ENCODE measurements at regions not wholly inside any gene's neighbourhood (a gene's known extent, or its start where the extent isn't known, plus 50 kb on each side); places are given as distances from the start of the nearest gene placed in this dataset.
"Not testable (repeated sequence)": the region's sequence is repeated elsewhere in the genome, so short reads cannot be mapped to it uniquely, and the experiment has no call there.

DNA sequence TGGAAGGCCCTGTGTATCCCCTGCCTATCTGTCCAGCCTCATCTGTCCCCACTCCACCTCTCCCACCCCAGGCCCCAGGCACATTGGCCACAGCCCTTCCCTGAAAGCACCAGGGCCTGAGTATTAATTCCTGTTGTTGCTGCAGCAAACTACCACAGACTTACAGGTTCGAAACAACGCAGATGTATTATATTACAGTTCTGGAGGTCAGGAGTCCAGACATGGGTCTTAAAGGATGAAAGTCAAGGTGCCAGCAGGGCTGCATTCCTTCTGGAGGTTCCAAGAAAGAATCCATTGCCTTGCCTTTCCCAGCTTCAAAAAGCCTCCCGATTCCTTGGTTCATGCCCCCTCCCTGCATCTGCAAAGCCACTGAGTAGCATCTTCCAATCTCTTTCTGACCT is 78.7 kb upstream of the LAPTM4A start:
- no peak for DNase-seq

DNA sequence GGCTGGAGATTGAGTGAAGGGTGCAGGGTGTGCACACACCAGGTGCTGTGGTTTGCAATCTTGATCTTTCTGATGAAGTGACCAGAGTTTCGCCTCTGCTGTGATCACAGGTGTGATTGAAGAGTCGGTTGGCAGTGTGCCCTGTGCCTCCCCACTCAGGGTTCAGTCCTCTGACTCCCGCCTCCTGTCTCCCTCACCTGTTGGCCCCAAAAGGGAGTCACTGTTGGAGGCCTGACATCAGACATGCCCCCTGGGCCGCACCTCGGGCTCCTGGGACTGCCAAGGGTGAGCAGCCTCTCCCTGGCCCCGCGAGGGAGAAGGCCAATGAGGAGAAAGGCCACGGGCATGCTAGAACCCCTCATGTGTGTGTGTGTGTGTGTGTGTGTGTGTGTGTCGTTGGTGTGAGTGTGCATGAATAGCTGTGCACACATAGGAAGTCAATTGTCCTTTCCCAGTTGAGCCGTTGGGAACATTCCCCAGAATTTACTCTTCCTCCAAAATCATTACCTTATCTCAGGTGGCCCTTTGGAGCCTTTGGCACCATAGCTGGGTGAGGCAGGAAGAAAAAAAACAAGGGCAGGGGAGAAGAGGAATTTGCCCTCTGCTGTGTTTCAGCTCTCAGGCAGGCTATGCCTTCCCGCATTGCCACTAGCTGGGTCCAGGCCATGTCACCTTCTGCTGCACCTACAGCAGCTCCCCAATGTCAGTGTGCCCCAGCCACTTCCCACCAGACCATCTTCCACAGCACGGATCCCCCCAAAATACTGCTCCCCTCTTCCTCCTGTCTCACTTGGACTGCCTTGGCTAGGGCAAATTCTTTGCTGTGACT is 78.1 kb upstream of the LAPTM4A start:
- no peak for DNase-seq

DNA sequence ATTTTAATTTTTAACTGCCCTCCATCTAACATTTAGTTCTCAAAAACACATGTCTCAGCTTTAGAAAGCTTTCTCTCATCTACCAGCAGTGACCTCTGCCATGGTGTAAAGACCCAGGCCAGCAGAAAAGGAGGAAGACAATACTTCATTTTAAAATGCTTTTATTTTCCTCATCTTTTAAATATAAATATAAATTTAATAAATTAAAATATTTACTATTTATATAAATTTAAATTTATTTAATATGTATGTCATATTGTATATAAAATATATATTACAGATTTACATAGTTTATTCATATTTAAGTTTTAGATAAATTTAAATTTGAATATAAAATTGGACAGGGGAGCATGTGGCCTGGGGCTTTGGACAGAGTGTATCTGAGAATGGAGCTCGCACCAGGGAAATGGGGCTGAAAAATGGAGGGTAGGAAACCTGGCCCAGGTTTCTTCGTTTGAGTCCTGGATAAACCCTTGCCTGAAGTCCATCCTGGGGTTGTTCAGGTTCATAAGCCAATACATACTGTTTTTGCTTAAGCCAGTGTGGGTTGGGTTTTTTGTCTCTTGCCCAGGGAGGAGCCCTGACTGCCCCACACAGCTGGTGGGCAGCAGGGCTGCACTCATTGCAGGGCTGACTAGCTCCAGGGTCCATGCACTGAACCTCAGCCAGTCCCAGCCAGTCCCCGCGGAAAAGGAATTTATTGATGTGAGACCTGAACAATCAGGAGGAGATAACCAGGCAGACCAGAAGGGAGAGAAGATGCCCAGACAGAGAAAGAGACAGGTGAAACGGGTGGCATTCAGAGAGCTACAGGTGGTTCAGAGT is 77.3 kb upstream of the LAPTM4A start:
- no peak for DNase-seq

DNA sequence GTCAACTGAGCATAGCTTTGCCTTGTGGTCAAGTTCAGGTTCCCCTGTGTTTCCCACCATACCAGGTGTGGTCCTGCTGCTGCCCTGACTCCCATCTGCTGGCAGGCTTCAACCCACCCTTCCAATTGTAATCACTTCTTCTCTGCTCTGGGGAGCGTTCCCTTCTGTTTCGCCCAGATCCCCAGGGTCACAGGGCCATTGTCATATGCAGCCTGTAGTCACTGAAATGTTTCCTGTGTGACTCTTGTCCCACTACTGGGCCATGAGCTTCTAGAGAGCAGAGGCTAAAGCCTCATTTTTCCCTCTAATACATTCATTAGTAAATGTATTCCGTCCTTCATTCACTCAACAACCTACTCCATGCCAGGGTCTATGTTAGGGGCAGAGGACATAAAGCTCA is 75.0 kb upstream of the LAPTM4A start:
- DNase-seq: no peak

DNA sequence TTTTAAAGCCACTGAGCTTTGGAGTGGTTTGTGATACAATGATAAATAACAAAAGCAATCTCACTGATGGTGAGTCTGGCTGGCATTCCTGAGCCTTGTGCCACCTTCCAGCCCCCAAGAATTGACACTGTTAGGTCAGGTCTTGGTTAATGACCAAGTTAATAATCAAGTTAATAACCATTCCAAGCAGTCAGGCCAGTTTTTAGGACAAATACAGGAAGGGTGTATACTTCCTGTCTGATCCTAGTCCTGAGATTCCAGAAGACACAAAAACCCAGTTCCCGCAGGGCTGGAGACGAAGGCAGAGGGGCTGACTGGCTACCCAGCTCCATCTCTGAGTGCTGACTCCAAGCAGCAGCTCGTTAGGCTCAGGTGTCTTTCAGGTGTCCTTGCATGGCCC is 74.6 kb upstream of the LAPTM4A start:
- no peak for DNase-seq

DNA sequence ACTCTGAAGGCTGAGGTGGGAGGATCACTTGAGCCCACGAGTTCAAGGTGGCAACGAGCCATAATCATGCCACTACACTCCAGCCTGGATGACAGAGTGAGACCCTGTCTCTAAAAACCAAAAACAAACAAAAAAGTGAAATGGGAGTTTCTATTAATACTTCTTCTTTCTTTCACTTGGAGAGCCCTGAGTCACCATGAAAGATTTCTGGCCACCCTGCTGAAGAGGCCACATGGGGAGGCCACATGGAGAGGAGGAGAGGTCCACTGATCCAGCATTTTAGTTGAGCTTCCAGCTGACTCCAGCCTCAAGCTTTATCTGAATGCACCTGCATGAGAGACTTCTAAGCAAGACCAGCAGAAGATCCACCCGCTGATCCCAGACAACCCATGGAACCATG is 74.2 kb upstream of the LAPTM4A start:
- no peak for DNase-seq

DNA sequence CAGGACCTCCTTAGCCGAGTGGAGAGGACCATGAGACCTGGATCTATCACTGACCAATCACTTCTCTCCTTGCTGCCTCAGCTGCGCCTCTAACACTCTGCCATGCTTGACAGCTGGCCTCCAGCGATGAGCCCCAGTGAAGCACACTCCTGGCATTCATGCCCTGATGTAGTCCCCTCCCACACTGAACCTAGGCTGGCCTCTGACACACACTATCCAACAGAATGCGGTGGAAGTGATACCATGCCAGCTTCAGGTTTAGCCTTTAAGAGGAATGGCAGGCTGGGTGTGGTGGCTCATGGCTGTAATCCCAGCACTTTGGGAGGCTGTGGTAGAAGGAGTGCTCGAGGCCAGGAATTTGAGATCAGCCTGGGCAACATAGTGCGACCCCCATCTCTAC is 73.7 kb upstream of the LAPTM4A start:
- no peak for DNase-seq

DNA sequence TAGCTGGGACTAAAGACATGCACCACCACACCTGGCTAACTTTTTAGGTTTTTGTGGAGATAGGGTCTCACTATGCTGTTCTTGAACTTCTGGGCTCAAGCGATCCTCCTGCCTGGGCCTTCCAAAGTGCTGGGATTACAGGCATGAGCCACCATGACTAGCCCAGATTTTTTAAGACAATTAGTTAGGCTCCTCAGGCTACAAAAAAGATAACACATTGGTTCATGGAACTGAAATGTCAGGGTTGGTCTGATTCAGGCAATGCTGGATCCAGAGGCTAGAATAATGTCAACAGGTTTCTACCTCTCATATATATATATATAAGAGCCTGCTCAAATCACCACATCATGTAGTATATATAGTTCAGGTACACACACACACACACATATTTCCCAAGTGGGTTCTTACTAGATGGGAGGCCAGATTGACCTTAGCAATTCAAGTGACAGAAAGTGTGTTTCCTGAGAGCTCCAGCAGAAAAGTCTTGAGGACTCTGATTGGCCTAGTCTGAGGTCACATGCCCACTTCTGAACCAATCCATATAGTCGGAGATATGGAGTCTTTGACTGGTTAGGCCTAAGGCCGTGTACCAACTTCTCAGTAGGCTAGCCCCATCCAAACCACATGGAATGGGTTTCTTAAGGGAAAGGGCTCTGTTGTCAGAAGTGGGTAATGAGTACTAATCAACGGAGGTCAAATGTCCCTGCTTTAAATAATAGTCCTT is 72.6 kb upstream of the LAPTM4A start:
- DNase-seq: no peak

DNA sequence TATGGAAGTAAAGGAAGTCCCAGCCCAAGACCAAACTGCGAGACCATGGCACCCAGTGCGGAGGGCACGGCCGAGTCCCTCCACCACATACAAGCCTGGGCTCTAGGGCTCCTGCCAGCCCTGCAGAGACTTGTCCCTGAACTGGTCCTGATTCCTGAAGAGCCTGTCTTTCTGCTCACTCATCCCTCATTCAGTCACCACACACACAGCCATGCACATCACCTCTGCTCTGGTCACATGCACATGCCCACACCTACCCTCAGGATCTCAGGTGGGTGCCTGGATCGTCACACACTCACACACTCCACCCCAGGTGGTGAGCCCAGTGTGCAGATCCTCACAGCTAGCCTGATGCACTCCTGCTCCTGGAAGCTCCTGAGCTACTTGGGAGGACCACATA is 71.4 kb upstream of the LAPTM4A start:
- DNase-seq: no peak

DNA sequence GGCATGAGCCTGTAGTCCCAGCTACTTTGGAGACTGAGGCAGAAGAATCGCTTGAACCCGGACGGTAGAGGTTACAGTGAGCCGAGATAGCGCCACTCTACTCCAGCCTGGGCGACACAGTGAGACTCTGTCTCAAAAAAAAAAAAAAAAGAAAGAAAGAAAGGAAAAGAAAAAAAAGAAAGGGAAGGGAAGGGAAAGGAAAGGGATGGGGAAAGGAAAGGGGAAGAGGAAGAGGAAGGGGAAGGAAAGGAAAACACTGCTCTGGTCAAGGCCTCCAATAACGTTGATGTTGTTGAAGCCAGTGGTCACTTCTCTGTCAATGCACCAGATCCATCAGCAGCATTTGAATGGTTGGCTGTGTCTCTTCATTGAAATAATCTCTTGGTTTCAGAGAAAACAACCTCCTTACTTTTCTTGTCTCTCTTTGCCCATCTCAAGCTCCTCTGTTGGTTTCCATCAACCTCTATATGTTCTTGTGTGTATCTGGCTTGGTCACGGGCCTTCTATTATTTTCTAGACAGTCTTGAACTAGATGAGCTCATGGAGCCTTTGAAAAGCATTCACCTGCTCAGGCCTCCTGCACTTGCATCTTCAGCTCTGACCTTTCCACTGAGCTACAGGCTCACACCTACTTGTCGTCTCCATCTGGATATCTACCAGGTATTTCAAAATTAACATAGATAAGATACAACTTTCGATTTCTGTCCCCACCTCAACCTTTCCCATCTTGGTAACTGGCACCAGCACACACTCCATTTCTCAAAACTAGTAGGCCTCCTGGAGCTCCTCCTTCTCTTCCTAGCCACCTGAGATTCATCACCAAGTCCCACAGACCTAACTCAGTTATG is 69.4 kb upstream of the LAPTM4A start:
- DNase-seq: no peak

DNA sequence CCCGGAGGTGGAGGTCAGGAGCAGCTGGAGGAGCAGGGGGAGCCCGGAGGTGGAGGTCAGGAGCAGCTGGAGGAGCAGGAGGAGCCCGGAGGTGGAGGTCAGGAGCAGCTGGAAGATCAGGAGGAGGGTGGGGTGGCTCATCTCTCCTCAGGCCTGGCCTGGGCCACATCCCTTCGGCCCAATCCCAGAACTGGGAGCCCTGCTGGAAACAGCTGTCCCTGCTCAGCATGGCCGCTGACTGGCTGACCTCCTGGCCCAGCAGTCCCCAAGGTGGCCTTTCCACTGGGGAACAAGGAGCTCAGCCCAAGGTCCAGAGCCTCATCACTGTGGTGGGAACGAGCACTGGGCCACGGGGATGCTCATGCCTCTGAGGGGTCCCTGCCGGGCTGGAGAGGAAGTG is 66.6 kb upstream of the LAPTM4A start:
- no peak for DNase-seq

DNA sequence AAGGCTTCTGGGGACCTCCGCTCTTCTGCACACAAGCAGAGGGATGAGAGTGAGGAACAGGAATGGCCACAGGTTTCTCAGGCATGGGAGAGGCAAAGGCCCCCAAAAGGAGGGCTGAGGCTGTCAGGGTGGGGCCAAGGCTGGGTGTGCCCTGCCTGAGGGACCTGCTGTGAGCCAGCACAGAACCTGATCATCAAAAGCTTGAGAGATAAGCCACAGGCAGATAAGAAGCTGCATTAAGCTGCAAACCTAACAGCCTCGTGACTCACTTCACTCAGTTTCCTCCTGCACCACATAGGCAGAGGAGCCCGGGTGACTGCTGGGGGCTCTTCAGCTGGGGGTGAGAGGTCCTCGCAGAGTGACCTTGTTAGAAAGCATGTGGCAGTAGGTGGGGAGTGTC is 64.5 kb upstream of the LAPTM4A start:
- DNase-seq: no peak

DNA sequence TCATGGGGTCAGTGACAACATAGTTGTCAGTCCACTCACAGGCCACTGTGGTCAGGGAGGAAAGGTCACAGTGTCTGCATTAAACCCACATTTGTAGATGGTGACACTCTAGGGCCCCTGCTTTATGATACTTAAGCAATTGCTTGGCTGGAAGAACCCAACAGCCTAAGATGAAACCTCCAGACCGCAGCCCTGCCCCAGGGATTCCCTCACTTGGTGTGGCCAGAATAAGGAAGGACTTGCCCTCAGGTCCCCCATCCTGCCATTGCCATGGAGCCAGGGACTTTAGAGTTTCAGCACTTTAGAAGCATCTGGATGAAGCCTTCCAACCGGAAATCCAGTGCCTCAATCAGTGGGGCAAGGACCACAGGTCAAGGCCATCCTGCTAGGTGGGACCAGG is 63.9 kb upstream of the LAPTM4A start:
- no peak for DNase-seq

DNA sequence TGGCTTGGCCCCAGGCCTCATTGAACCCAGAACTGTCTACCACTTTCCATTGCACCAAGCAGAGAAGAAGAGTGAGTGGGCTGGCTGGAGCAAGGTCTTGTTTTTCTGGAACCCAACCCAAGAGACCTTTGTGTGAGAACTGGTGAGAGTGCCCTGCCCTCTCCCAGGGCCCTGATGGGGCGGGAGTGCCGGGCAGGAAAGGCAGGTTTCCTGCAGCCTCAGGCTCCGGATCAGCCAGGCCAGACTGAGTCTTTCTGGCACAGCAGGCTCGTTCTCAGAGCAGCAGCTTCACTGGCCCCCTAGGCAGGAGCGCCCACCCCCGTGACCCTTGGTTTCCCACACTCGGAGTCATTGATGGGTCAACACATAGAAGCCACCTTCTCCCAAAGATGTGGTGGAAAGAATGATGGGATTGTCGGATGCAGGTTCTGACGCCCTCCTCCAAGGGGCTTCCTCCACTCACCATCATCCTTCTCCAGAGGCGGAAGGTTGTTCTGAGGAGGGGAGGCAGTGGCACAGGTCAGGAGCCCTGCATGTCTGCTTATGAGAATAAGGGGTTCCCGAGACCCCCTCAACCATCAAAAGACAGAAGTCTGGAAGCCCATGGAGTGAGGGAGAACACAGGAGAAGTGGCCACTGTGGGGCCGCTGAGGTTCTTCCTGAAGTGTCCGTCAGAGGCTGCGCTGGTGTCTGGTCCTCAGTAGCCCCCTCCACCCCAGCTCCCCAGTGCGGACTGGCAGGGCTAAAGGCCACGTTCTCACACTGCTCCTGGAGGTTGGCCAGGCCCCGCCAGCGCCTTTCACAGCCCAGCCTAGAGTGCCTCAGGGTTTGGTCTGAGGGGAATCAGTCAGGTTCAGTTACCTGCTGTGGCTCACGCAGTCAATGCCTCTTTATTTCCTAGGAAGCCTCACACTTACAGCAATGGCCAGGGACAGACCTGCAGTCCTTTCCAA is 62.8 kb upstream of the LAPTM4A start:
- no peak for DNase-seq

DNA sequence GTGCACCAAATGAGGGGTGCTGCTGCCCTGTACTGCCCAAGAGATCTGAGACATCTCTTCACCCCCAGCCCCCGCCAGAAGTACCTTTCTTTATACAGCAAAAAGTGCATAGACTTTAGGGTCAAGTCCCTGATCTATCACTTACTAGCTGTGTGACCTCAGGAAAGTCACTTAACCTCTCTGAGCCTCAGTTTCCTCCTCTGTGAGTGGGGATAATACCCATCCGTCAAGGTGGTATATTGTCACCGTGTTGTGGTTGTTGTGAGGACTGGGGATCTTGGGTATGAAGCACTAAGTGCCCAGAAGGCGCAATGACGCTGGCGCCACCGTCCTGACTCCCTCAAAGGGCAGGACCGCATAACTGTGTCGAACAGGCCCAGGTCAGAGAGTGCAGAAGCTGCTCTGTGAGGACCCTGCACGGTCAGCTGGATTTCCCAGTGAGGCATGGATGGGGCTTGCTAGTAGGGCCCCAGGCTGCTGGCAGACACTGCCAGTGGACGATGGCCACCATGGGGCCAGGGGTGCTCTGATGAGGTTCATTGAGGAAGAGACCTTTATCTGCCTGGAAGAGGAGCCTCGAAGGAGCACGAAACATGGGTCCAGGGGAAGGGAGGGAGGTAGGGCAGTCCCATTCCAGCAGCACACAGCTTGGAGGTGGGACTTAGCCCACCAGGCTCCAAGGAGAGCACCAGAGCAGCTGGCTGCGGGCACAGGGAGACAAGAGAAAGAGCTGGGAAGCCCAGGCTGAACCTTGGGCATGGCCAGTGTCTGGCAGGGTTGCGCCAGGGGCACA is 61.8 kb upstream of the LAPTM4A start:
- DNase-seq: no peak

DNA sequence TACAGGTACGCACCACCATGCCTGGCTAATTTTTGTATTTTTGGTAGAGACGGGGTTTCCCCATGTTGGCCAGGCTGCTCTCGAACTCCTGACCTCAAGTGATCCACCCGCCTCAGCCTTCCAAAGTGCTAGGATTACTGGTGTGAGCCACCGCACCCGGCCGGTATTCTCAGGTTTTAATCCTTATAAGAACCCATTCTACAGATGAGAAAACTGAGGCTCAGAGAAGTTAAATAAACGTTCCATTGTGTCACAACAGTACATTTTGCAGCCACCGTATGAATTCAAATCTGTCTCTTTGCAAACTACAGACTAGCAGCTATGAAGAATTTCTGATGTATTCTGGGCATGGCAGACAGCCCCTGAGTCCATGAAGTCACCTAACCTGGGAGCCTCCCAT is 60.9 kb upstream of the LAPTM4A start:
- not testable (repeated sequence) for DNase-seq

DNA sequence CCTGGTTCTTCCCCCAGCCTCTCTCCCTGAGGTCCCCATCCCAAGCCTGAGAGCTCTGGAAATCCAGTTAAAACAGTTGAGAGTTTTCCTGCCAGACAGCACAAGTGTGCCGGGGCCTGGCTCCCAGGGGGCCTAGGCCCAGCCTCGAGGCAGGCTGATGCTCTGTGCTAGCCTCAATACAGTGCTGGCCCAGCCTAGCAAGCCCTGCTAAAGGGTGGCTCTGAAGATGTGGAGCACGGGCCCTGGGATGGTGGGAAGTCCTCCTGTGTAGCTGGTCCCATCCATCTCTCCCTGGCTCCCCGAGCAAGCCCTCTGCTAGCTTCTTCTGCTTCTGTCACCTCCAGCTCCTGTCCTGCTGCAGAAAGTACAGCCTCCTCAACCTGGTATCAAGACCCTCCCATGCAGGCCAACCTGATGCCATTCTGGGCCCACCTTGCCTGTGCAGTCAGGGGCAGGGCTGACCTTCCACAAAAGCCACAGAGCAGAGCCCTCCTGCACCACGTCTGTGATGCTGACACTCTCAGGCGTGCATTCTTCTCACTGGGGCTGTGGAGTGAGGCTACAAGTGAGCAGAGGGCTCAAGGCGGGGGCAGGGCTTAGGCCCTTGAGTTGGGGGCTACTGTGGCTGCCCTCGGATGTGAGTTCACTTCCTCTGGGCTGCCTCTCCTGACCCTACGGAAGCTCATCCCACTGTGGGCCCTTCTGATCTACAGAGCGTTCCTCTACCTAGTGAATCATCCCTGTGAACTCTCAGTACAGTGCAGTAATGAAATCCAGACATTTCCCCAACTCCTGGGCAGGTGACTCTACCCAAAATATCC is 60.1 kb upstream of the LAPTM4A start:
- DNase-seq: no peak

DNA sequence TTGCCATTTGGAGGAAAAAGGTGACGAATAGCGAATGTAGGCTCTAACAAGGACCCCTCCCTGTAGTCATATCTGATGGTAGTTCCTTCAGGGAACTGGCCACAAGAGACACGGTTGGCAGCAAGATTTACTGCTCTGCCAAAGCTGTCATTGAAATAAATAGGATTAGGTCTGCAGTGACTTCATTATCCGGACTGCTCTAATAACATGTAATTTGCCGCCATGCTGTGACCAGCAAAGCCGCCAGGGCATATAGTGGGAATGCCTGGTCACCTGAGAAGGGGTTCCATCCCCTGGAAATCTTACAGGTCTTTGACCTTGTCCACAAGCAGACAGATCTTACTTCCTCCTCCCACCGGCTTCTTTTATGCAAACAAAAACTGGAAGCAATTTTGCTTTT is 59.4 kb upstream of the LAPTM4A start:
- DNase-seq: no peak

DNA sequence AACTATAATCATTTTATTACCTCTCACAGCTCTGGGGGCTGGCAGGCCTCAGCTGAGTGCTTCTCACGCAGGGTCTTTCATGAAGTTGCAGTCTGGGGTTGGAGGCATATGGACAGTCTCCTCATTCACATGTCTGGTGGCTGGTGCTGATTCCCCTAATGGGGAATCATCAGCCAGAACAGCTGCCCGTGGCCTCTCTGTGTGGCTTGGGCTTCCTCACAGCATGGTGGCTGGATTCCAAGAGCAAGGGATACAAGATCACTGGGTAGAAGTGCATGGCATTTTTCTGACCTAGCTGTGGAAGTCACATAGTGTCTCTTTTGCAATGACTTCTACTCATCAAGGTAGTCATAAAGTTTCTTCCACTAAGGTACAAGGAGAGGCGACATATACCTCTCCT is 59.0 kb upstream of the LAPTM4A start:
- DNase-seq: no peak

Measured in T1000 (cell line).